Transverse colon (tissue), 4 donors: ENCODE measurements at regions not wholly inside any gene's neighbourhood (a gene's known extent, or its start where the extent isn't known, plus 50 kb on each side); places are given as distances from the start of the nearest gene placed in this dataset.

Experiments
- DNase-seq: peaks from one replicate; pipeline ENCODE4 v3.0.0-alpha.2; 2019
- H3K27ac ChIP-seq, 4 donors: fragments of 200-600 bp; sonication (generic); 2 replicates each; pipeline ENCODE4 v1.5.1; 2016 to 2018; ENCODE audit warnings: inconsistent platforms in 4 of 4
- H3K27me3 ChIP-seq: fragments of 200-600 bp; sonication (generic); 2 replicates; pipeline ENCODE4 v1.5.1; 2017; ENCODE audit warnings: inconsistent platforms
- H3K36me3 ChIP-seq, 4 donors: fragments of 200-600 bp; sonication (generic); 2 replicates each; pipeline ENCODE4 v1.5.1; 2017 to 2019; ENCODE audit warnings: inconsistent platforms in 4 of 4
- H3K4me1 ChIP-seq, 4 donors: fragments of 200-600 bp; sonication (generic); 2 replicates each; pipeline ENCODE4 v1.5.1; 2017 to 2020; ENCODE audit warnings: inconsistent platforms in 4 of 4
- H3K4me3 ChIP-seq, 4 donors: fragments of 200-600 bp; sonication (generic); 1 replicate in 1 of 4; 2 replicates in 3 of 4; pipeline versions ENCODE4 v1.5.1 to v1.6.1; 2017 to 2019; ENCODE audit warnings: inconsistent platforms in 4 of 4
- H3K9me3 ChIP-seq, 2 donors: fragments of 200-600 bp; sonication (generic); 2 replicates each; pipeline ENCODE4 v1.5.1; 2017 to 2019; ENCODE audit warnings: inconsistent platforms in 2 of 2
- EP300 ChIP-seq: sonication (generic); formaldehyde crosslinking; IDR thresholded peaks from one replicate; pipeline ENCODE4 v1.6.1; 2017; ENCODE audit warnings: antibody characterized with exemption, low read depth
- POLR2A ChIP-seq: fragments of 450-650 bp; IDR thresholded peaks from one replicate; pipeline ENCODE4 v1.6.1; 2016; ENCODE audit warnings: antibody characterized with exemption, mild to moderate bottlenecking, moderate library complexity
- POLR2AphosphoS5 ChIP-seq, 3 donors: sonication (generic); formaldehyde crosslinking; IDR thresholded peaks; one replicate each; pipeline ENCODE4 v1.6.1; 2016; ENCODE audit warnings: antibody characterized with exemption in 3 of 3
- WGBS, 2 donors: methylation state at CpG; one replicate each; pipeline ENCODE4 v1.1.5; 2018; ENCODE audit warnings: low coverage in 1 of 2; 5-methylcytosine and 5-hydroxymethylcytosine counted together
- in situ Hi-C, 4 donors: fragments of 200-750 bp; cut with MboI; loops; one replicate each; pipeline versions ENCODE4 v1.15.0 to v1.15.1; 2017; ENCODE audit warnings: low sequenced_read_pairs in 3 of 4, low pct_ligation_motif_present in 1 of 4, low pct_unique_long_range_greater_than_20kb in 1 of 4
- intact Hi-C: fragments of 100-400 bp; cut with DNase I; formaldehyde crosslinking; loops from one replicate; pipeline ENCODE4 v1.15.1; 2023; ENCODE audit warnings: low total_unique reads
- TF ChIP-seq, protein P1 (sequence below), 5 experiments: fragments of 200-600 bp in 3 of 5; fragments of 450-650 bp in 2 of 5; sonication (generic) in 3 of 5; IDR thresholded peaks; 1 replicate in 2 of 5; 2 replicates in 3 of 5; pipeline ENCODE4 v1.5.1; 2016 to 2017; ENCODE audit warnings: antibody characterized with exemption in 5 of 5, inconsistent platforms in 3 of 5, mild to moderate bottlenecking in 2 of 5, moderate library complexity in 1 of 5

DNA sequence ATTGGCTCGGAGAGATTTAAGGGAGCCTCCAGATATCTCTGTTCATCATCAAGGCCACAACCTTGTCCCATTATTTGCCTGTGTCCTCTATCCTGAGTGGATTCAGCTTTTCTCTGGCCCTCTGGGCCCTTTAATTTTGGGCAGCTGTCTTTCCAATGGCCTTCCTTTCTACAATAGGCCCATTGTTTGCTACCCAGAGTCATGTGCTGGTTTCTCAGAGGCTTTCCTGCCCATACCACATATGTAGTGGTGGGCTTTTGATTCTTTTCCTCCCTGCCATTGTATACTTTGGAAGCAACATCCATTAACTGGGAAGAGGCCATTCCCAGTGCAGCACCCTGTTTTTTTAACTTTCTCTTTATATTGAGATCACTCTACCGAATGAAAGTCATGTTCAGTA lies 233.9 kb upstream of the SGCD start:
- Histone ChIP-seq H3K4me3 (no peak overlapping the region), H3K36me3 (no peaks in the 10 kb centered on the region), H3K27me3 (no peaks in the 10 kb centered on the region), H3K9me3 (peaks cover 10% of the 10 kb centered on the region in 2 donors), H3K4me1 (no peaks in the 10 kb centered on the region), H3K27ac (no peak overlapping the region)
- DNase-seq, result no peak
- intact Hi-C loops (no loop called here), in situ Hi-C loops (no loop called here)
- WGBS, 2 donors, result 71 to 76% methylated on average over 1 to 2 of the region's 2 CpGs
- TF ChIP-seq EP300 (no peak), POLR2AphosphoS5 (IDR thresholded peaks at IDR 0.05) (no peak), POLR2A (no peak)
- TF ChIP-seq, protein P1, sequence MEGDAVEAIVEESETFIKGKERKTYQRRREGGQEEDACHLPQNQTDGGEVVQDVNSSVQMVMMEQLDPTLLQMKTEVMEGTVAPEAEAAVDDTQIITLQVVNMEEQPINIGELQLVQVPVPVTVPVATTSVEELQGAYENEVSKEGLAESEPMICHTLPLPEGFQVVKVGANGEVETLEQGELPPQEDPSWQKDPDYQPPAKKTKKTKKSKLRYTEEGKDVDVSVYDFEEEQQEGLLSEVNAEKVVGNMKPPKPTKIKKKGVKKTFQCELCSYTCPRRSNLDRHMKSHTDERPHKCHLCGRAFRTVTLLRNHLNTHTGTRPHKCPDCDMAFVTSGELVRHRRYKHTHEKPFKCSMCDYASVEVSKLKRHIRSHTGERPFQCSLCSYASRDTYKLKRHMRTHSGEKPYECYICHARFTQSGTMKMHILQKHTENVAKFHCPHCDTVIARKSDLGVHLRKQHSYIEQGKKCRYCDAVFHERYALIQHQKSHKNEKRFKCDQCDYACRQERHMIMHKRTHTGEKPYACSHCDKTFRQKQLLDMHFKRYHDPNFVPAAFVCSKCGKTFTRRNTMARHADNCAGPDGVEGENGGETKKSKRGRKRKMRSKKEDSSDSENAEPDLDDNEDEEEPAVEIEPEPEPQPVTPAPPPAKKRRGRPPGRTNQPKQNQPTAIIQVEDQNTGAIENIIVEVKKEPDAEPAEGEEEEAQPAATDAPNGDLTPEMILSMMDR (IDR thresholded peaks at IDR 0.05), result no peak

DNA sequence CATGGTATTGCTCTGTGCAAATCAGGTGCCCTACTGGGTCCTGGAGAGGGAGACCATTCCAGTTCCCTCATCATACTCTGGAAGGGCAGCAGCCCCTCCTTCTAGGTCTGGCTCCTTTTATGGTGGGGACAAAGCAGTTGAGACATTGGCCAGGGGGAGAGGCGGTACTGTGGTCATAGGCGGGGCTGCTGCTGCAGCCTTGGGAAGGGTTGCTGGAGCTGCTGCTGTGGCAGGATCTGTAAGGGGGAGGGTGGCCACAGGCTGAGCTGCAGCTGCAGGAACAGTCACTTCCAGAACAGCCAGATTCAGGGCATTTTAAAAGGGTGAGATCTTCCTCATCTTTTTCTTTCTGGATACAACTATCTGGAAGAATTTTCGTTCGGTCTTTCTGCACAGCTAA lies 233.0 kb upstream of the SGCD start:
- H3K36me3 ChIP-seq, result no peaks in the 10 kb centered on the region

DNA sequence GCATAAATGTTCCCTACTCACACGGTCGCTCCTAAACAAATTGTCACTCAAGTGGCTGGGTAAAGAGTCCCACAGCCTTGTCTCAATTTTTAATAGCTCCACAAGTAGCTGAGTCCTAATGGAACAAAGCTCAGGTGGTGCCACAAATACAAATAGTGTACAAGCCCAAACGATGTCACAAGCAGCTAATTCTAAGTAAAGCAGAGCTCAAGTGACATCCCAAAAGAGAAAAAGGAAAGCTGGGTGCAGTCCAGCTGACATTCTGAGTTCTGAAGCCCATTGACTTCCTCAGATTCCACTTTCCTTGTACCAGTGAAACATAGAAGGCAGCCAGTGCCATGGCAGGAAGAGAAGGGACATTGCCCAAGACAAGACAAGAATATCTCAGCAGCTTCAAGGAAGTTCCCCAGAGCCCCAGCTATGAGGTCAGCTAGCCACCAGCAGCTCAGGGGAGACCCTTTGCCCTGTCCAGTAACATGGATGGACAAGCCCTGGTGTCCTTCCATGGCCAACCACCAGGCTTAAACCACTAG lies 231.2 kb upstream of the SGCD start:
- Histone ChIP-seq H3K27ac (no peak overlapping the region), H3K4me3 (no peak overlapping the region), H3K4me1 (no peaks in the 10 kb centered on the region), H3K27me3 (no peaks in the 10 kb centered on the region), H3K36me3 (no peaks in the 10 kb centered on the region), H3K9me3 (peaks cover 0 to 8% of the 10 kb centered on the region in 2 donors)
- DNase-seq, result no peak
- TF ChIP-seq POLR2AphosphoS5 (IDR thresholded peaks at IDR 0.05) (no peak), EP300 (no peak), POLR2A (no peak)
- TF ChIP-seq, protein P1 (IDR thresholded peaks at IDR 0.05), result no peak
- in situ Hi-C loops, result no loop called here
- 89 to 90% methylated on average over 2 to 3 of the region's 3 CpGs for WGBS, 2 donors
- intact Hi-C loops, result no loop called here

More for the DNA sequence above, 233.0 kb upstream of the SGCD start:
- in situ Hi-C loops (no loop called here), intact Hi-C loops (no loop called here)
- Histone ChIP-seq H3K9me3 (peaks cover 10% of the 10 kb centered on the region in 2 donors), H3K27ac (no peak overlapping the region), H3K27me3 (no peaks in the 10 kb centered on the region), H3K4me3 (no peak overlapping the region), H3K4me1 (no peaks in the 10 kb centered on the region)
- no peak for DNase-seq
- TF ChIP-seq EP300 (no peak), POLR2AphosphoS5 (IDR thresholded peaks at IDR 0.05) (no peak), POLR2A (no peak)
- TF ChIP-seq, protein P1 (IDR thresholded peaks at IDR 0.05), result no peak
- 88 to 100% methylated on average over 2 to 4 of the region's 4 CpGs for WGBS, 2 donors

DNA sequence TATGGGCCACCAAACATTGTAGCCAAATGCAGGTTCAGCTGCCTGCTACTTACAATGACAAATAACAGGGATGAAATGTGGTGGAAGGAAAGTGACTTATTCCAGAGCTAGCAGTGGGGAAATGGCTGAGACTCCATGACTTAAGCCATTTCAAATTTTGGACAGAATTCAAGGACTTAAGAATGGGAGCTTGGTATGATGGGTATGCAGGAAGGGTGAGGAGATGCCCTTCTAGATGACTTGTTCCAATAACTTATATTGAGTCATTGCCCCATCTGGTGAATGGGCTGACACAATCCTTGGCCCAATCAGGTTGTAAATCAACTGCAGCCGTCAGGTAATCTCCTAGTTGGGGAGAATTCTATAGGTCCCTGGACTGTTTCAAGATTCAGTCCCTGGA lies 230.7 kb upstream of the SGCD start:
- TF ChIP-seq POLR2A, result no peak
- TF ChIP-seq POLR2AphosphoS5 (IDR thresholded peaks at IDR 0.05), result no peak
- Histone ChIP-seq H3K27me3 (no peaks in the 10 kb centered on the region), H3K36me3 (no peaks in the 10 kb centered on the region), H3K9me3 (peaks cover 0 to 3% of the 10 kb centered on the region in 2 donors), H3K27ac (no peak overlapping the region), H3K4me3 (no peak overlapping the region), H3K4me1 (no peaks in the 10 kb centered on the region)
- DNase-seq, result no peak
- WGBS, 2 donors, result 55 to 80% methylated on average over 1 of the region's 1 CpG
- intact Hi-C loops, result no loop called here
- in situ Hi-C loops, result no loop called here
